HG03060 (cell line): ENCODE measurements at regions not wholly inside any gene's neighbourhood (a gene's known extent, or its start where the extent isn't known, plus 50 kb on each side); places are given as distances from the start of the nearest gene placed in this dataset.
"Not testable (repeated sequence)": the region's sequence is repeated elsewhere in the genome, so short reads cannot be mapped to it uniquely, and the experiment has no call there.

Experiments used
- ATAC-seq: cut with Tn5 transposase; IDR thresholded peaks from one replicate; pipeline ENCODE4 v1.9.1; 2021; ENCODE audit warnings: low read depth, moderate number of reproducible peaks; ENCODE audit not compliant: unreplicated experiment

DNA sequence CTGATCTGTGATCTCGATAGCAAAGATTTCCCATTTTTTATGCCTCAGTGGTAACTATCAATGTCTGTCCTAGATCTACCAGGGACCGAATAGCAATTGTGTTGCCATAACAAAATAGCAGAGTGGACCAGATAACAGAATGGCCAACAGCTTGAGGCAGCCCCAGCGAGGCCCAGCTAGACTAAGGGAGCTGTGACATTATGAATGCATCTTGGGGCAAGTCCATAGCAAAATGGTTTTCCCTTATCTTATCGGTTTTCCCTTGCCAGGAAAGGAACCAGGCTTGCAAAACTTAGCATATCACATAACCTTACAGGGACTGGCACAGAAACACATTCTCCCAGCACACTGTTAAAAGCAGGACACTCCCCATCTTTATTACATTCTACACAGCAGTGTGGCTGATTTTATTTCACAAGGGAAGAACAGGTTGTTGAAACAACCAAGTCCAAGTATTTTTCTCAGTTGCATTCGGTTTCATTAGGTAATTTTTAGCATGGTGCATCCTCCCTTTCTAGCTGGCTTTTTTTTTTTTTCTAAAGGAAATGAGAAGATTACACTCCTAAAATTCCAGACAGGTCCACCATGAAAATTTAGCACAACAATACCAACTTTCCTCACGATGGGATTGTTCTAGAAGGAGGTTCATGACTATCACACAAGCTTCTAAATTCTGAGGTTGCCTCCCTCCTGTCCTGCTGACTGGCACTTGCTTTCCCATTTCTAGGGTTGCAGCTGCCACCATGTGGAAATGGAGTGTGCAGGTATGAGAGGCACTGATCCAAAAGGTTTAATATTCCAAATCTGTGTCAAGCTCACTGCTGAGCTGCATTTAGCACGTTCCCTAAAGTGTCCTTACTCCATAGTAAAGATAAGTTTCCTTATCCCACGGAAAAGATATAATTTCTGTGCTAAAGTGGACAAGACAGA is 97.0 kb upstream of the SLC35G4 start:
- ATAC-seq = no peak

DNA sequence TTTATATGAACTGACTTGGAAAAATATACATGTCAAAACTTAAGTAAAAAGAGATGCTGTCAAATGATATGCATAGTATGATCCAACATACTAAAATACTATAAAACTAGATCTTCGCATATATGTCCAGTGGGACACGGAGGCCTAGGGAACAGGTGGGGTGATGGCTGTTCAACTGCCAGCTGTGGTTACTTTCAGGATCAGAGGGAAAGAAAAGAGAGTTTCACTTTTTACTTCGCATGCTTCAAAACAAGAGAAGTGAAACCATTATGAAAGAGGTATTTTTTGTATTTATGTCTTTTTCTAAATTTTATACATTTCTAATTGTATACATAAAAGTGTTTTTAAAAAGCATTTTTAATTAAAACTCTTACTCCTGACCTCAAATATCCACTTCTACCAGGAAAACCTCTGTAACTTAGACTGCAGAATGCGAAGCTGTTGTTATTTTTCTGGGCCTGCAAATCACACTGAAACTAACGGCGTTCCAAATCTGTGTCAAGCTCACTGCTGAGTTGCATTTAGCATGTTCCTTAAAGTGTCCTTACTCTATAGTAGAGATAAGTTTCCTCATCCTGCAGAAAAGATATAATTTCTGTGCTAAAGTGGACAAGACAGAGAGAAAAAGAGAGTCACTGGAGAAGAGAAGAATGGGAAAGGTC is 97.8 kb upstream of the SLC35G4 start:
- peak; percentile 68 for ATAC-seq

DNA sequence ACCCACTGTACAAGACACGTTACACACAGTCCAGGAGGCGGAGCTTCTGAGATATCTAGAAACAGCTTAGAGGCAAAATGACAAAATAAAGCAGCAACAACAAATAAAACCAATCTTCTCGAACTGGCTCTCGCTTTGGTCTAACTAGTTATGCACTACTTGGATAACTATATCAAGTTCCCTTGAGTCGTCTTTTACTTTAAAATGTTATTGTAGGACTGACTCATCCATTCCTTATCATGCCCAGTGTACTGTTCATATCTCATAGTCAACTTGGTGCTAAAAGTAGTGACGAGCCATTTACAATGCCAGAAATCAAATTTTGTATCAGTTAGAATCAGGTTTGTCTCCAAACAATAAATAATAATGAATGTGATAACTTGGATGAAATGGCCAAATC is 102.5 kb upstream of the SLC35G4 start:
- ATAC-seq = no peak

DNA sequence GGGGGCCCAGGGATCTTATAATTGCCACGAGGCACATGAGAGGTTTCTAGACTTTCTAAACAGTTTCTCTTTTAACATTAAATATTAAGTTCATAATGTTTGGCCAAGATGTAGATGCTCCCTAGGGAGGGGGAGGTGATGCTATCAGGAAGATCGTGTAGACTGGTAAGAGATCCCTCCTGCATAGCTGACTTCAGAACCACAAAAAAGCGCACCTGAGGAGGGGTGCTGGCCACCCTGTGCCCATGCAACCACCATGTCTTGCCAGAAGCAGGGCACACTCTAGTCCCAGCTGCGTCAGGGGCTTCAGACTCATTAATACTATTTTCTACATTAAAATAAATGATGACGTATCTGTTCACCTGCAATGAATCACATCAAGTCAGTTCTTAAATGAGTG is 103.4 kb upstream of the SLC35G4 start:
- ATAC-seq = no peak

DNA sequence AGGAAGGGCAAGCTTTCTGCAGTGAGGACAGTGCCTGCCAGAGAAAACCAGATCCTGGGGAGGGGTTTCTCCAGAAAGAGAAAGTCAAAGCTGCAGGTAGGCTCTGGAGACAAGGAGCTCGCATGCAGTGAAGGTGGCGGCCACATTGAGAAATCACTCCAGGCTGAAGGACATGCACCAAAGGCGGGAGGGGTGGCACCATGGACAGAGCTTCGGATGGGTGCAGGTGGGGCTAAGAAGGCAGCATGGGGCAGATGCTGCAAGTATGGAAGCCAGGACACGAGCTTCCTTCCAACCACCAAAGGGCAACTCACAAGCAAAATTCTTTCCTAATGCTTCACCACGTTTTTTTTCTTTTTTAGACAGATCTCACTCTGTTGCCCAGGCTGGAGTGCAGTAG is 104.4 kb upstream of the SLC35G4 start:
- ATAC-seq = no peak

DNA sequence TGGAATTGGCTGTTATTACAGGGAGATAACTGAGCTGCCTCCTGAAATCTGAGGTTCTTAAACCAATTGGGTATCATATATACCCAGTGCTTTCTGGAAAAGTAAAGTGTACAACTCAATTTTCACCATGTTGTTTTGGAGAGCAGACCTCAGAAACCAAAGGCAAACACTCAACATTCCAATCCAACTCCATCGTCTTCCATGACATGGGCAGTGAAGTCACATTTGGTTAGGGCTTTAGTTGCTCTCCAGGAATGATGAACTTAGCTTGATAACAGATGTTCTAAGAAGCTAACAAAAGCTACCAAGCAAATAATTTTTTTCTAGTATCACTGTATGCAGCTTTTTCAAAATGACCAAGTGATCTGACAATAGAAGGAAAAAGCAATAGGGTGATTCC is 107.0 kb upstream of the SLC35G4 start:
- ATAC-seq = no peak

DNA sequence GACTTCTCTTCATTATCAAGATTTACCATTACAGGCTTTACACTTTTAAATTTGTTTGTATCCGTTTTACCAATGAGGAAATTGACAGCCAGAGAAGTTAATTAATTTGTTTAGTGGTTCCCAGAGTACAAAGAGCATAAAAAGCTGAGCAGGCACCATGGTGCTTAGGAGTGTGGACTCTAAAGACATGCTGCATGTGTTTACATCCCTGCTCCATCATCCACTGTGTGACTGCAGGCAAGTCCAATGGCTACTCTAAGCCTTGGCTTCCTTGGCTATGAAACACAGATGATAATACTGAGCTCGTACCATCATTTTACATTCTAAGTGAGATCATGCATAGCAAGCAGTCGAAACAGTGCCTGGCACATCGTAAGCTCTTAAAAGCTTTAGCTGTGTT is 108.0 kb upstream of the SLC35G4 start:
- no peak for ATAC-seq

DNA sequence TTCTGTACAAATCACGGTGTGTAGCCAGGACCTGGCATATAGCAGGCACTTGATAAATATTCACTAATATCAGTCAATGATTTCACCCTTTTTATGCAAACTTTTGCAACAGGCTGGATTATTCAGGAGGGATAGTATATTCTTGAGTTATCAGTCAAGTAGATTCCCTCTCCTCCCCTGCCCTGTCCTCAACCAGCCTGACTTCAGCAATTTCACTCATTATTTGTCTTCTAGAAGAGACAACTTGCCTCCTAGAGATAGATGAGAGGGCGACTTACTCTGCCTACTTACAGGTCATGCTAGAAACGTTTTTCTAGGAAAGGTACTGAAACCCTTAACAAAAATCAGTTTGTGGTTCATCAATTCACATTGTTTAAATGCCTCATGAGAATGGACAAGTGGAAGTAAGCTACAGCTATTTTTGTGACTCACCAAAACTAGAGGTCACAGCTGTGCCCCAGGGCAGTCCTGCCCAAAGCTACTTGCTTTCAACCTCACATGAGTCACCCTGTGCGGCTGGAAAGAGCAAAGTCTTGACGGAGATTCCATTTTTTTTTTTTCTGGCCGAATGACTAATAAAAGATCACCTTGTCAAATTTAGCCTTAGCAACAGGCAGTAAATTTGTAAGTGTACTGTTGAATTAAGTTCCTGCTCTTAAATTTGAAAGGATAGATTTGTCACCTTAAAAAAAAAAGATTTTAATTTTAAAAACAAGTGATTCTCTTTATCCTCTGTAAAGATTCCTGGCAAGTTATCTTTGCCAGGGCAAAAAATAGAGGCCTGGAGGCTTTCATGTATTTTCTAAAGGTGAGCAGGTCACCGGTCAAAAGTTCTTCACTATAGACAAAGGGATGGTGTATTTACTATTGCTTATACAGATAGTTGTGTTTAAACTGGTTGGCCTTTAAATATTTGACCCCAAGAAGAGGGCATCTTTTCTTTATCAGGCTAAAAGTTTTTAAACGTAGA is 109.0 kb upstream of the SLC35G4 start:
- peak; percentile 89 for ATAC-seq

DNA sequence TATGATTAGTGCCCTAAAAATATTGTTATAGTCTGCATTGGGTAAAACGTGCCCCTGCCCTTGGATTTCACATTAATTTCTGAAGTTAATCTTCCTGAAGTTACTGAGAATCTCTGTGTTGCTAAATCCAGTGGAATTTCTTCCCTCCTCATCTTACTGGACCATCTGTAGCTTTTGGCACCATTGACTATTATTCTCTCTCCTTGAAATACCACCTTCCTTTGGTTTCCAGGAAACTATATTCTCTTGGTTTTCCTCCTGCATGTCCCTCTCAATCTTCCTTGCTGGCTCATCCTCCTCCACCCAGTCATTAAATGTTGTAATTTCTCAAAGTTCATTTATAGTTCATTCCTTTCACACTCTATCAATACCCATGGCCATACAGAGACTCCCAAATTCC is 110.6 kb upstream of the SLC35G4 start:
- no peak for ATAC-seq

DNA sequence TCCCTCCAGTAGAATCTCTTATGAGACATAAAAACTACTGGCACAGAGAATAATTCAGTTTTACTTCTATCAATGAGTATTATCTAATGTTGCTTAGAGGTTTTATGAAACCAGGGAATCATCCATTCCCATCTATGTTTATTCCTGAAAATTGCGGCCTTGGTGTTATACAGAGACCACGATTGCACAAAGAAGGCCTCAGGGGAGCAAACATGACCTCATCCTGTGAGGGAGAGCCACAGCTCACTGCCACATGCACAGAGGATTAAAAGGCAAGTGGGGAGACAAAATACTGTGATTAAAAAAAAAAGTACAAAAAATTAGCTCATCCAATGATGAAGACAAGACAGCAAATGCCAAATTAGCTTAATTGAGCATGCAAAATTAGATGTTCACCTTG is 111.8 kb upstream of the SLC35G4 start:
- ATAC-seq = no peak

DNA sequence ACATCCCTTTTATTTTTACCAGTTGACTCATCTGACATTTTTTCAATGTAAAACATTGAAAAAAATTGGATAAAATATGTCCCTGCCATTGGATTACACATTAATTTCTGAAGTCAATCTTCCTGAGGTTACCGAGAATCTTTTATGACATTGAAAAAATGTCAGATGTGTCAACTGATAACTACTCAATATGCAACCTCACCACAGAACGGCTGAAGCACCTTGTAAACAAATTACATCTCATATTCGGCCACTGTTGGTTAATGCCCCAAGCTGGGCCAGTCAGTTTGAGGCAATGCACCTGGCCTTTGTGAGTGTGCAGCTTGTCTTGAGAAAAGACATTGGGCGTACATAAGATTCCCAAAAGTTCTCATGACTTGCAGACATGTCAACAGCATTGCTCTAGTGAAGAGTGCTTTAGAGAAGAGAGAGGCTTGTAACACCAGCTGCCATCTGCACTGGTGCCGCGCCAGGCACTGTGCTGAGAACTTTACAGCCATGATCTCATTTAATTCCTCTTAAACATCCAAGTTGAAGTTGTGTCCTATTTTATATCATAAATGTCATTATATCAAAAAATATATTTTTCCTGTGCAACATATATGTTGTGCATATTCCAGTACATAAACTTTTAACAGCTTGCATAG is 112.7 kb upstream of the SLC35G4 start:
- no peak for ATAC-seq

DNA sequence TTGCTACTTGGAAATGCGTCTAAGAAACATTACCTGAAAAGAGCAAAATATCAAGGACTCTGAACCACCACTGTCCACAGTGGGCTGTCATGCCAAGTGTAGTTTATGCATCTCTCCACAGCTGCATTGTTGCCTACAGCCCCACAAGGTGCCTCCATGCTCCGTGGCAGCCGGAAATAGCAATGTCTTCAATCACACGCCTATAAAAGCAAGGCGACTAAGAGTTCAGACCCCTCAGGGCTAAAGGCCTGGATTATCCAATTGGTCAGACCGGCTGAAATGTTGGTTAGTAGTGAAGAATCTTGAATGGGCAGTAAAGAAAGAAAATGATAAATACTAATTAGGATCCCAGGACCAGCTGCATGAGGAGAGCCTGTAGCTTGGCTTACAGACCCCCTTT is 114.0 kb upstream of the SLC35G4 start:
- no peak for ATAC-seq

DNA sequence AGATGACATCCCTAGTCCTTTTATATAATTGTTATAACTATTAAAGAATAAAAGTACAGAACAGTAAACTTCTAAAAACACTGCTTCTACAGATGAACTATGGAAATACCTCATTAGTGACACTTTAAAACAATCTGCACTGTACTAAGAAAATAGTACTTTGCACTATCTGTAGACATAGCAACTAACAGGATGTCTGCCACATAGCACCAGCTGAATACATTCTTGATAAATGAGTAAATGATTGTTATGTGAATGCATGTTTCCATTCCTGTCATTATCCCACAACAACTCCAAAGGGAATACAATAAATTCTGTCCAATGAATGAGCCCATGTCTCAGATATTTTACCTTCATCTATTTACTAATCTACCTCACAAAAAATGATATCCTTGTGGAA is 115.3 kb upstream of the SLC35G4 start:
- no peak for ATAC-seq

DNA sequence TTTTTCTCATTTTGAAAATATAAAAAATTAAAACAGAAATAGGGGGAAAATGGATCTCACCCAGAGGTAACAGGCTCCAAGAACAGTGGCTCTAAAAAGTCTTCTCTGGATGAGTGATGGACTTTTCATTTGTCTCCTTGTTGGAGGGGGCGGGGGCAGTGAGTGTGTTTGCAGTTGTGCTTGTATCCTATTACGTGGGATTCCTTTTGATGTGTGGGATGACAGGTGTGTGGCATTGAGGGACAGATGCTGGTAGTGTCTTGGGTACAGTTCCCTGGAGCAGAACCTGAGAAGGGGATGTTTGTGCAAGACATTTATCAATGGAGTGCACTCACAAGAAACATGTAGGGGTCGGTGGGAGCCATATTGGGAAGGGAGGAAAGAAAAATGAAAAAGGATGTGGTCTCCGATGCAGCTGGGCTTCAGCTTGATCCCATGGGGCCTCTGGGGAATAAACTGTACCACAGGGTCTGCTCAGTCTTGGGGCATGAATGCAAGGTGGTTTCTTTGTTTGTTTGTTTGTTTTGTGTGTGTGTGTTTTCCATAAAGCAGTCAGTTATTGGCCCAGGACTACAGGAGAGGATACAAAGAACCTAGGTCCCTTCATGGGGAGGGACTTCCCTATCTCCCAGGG is 120.0 kb upstream of the SLC35G4 start:
- no peak for ATAC-seq

DNA sequence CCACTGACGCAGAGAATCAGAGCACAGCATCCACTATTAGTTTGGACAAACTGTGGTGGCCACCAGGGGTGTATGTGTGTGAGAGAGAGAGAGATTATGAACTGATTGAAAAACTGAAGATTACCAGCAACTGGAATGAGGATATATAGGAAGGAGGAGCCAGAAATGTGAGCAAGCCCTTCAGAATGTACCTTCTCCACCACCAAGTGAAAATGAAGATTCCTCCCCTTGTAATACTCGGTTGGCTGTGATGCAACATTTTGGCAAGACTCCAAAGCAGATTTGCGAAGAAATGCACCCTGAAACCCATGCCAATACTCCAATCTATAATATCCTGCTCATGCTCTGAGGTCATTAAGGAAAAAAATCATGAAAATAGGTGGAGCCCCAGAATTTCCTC is 121.2 kb upstream of the SLC35G4 start:
- no peak for ATAC-seq

DNA sequence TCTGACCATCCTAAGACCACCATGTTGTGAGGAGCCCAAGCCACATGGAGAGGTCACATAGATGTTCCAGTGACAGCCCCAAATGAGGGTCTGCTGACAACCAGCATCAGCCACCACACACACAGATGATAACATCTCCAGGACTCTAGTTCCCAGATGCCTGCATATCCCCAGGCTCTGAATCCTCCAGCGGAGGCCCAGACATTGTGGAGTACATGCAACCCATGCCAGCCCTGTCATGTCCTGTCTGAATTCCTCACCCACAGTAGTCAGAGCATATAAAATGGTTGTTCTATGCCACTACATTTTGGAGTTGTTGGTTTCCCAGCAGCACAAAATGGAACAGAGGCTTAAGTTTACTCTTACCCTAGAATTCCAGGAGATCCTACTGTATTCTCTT is 122.0 kb upstream of the SLC35G4 start:
- no peak for ATAC-seq

DNA sequence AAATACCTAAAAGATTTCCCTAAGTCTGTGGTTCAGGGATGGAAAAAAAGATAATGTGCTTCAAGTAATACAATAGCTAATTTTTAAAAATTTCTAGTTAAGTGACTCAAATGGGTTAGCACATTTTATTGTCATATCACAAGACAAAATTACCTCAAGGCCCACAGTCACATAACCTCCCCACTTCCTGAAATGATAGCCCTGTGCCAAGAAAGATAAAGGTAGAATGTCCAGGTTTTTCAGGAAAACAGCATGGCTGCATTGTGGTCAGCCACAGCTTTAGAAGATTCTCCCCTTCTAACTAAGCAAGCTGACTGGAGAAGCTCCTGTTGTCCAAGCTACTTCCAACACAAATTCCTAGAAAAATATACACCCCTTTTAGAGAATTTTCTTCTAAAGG is 127.1 kb upstream of the SLC35G4 start:
- ATAC-seq = no peak

DNA sequence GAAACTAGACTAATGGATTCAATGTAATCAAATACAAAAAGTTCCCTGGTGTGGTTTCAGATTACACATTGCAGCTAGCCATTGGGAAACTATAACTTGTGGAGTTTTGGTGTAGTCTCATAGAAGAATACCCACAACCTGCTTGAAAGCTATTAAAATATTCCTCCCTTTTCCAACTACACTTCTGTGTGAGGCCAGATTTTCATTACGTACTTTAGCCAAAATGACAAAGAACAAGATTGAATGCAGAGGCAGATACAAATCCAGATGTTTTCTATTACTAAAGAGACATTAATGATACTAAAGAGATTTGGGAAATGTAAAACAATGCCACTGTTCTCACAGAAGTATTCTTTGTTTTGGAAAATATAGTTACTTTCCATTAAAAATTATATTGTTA is 128.7 kb upstream of the SLC35G4 start:
- ATAC-seq = no peak

DNA sequence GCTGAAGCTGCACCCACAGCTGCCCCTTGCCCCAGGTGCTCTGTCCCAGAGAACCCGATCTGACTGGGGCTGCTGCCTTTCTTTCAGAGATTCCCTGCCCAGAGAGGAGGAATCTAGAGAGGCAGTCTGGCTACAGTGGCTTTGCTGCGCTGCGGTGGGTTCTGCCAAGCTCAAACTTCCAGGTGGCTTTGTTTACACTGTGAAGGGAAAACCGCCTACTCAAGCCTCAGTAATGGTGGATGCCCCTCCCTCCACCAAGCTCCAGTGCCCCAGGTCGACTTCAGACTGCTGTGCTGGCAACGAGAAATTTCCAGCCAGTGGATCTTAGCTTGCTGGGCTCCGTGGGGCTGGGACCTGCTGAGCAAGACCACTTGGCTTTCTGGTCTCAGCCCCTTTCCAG is 130.4 kb upstream of the SLC35G4 start:
- not testable (repeated sequence) for ATAC-seq

DNA sequence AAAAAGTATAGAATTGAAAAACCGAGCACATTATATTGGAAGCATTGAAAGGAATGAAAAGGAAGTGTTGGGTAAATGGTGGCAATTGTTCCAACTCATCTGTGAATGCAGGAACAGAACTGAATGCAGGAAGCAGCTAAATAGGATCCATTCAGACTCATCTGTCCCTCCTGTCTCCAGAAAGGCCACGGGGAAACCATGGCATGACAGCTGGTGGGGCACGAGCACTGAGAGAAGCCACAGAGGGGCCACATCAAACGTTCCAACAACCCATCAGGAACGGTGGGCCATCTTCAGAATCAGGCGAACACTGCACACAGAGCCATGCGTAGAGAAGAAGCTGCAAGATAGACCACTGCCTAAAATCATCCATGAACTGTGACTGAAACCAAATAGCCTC is 138.5 kb upstream of the SLC35G4 start:
- no peak for ATAC-seq
